Endothelial cell (in vitro differentiated cells): ENCODE measurements at regions not wholly inside any gene's neighbourhood (a gene's known extent, or its start where the extent isn't known, plus 50 kb on each side); places are given as distances from the start of the nearest gene placed in this dataset.
"Not testable (repeated sequence)": the region's sequence is repeated elsewhere in the genome, so short reads cannot be mapped to it uniquely, and the experiment has no call there.

ENCODE experiments used
- DNase-seq: peaks from one replicate; pipeline ENCODE4 v3.0.0; 2021; ENCODE audit warnings: low spot score
- H3K27ac Mint-ChIP-seq: one replicate; pipeline ENCODE4 v1.8.0; 2021; ENCODE audit warnings: mixed read lengths, inconsistent platforms; ENCODE audit not compliant: unreplicated experiment
- H3K27me3 Mint-ChIP-seq: one replicate; pipeline ENCODE4 v1.8.0; 2021; ENCODE audit warnings: mild to moderate bottlenecking, moderate library complexity, mixed read lengths, inconsistent platforms; ENCODE audit not compliant: unreplicated experiment
- H3K36me3 Mint-ChIP-seq: one replicate; pipeline ENCODE4 v1.8.0; 2021; ENCODE audit warnings: mild to moderate bottlenecking, low read depth, mixed read lengths, inconsistent platforms; ENCODE audit not compliant: unreplicated experiment
- H3K4me1 Mint-ChIP-seq: one replicate; pipeline ENCODE4 v1.8.0; 2021; ENCODE audit warnings: mild to moderate bottlenecking, mixed read lengths, inconsistent platforms; ENCODE audit not compliant: unreplicated experiment
- H3K4me3 Mint-ChIP-seq: one replicate; pipeline ENCODE4 v1.8.0; 2021; ENCODE audit warnings: mild to moderate bottlenecking, mixed read lengths, inconsistent platforms; ENCODE audit not compliant: unreplicated experiment
- H3K9me3 Mint-ChIP-seq: one replicate; pipeline ENCODE4 v1.8.0; 2021; ENCODE audit warnings: mixed read lengths, inconsistent platforms; ENCODE audit not compliant: unreplicated experiment

GRCh38 chr16:46395391-46395921 lies 225.7 kb downstream of the SHCBP1 start:
- H3K27ac Mint-ChIP-seq, H3K27me3 Mint-ChIP-seq, H3K4me1 Mint-ChIP-seq, H3K9me3 Mint-ChIP-seq, H3K36me3 Mint-ChIP-seq, H3K4me3 Mint-ChIP-seq: not testable (repeated sequence)
- DNase-seq, result peak; percentile 7

GRCh38 chr16:46394963-46395362 lies 226.2 kb downstream of the SHCBP1 start:
- not testable (repeated sequence) for H3K9me3 Mint-ChIP-seq, H3K27me3 Mint-ChIP-seq, DNase-seq, H3K4me1 Mint-ChIP-seq, H3K27ac Mint-ChIP-seq, H3K4me3 Mint-ChIP-seq, H3K36me3 Mint-ChIP-seq

GRCh38 chr16:46394149-46394548 lies 227.0 kb downstream of the SHCBP1 start:
- not testable (repeated sequence) for H3K27me3 Mint-ChIP-seq, H3K4me3 Mint-ChIP-seq, DNase-seq, H3K27ac Mint-ChIP-seq, H3K36me3 Mint-ChIP-seq, H3K9me3 Mint-ChIP-seq, H3K4me1 Mint-ChIP-seq

- peak; percentile 25 for DNase-seq
- not testable (repeated sequence) for H3K4me1 Mint-ChIP-seq, H3K9me3 Mint-ChIP-seq, H3K27me3 Mint-ChIP-seq, H3K36me3 Mint-ChIP-seq, H3K27ac Mint-ChIP-seq, H3K4me3 Mint-ChIP-seq
Observed at GRCh38 chr16:46392930-46393722, 228.1 kb downstream of the SHCBP1 start.

GRCh38 chr16:46390660-46391462 lies 230.3 kb downstream of the SHCBP1 start:
- H3K27ac Mint-ChIP-seq, H3K4me1 Mint-ChIP-seq, H3K36me3 Mint-ChIP-seq: not testable (repeated sequence)
- Mint-ChIP-seq H3K4me3 (peak overlapping the region; percentile 0), H3K9me3 (peaks cover 18% of the 10 kb centered on the region), H3K27me3 (peaks cover 12% of the 10 kb centered on the region)
- DNase-seq, result peak; percentile 65

- H3K4me1 Mint-ChIP-seq, H3K27ac Mint-ChIP-seq, H3K27me3 Mint-ChIP-seq, H3K4me3 Mint-ChIP-seq, H3K36me3 Mint-ChIP-seq: not testable (repeated sequence)
- peak; percentile 96 for DNase-seq
- H3K9me3 Mint-ChIP-seq, result peaks cover 14% of the 10 kb centered on the region
Observed at GRCh38 chr16:46389561-46390041, 231.6 kb downstream of the SHCBP1 start.

GRCh38 chr16:46388939-46389491 lies 232.2 kb downstream of the SHCBP1 start:
- H3K27me3 Mint-ChIP-seq, H3K4me1 Mint-ChIP-seq, H3K36me3 Mint-ChIP-seq, DNase-seq, H3K27ac Mint-ChIP-seq, H3K4me3 Mint-ChIP-seq: not testable (repeated sequence)
- H3K9me3 Mint-ChIP-seq, result peaks cover 14% of the 10 kb centered on the region

- H3K4me3 Mint-ChIP-seq, result not testable (repeated sequence)
Observed at GRCh38 chr16:46388354-46388753, 232.8 kb downstream of the SHCBP1 start.

GRCh38 chr16:46387720-46388119 lies 233.5 kb downstream of the SHCBP1 start:
- Mint-ChIP-seq H3K27me3 (peaks cover 10% of the 10 kb centered on the region), H3K27ac (peak overlapping the region; percentile 1), H3K9me3 (peaks cover 15% of the 10 kb centered on the region), H3K4me3 (peak overlapping the region; percentile 1)
- H3K4me1 Mint-ChIP-seq, H3K36me3 Mint-ChIP-seq: not testable (repeated sequence)
- DNase-seq, result peak; percentile 94

More at GRCh38 chr16:46388354-46388753, 232.8 kb downstream of the SHCBP1 start:
- H3K27ac Mint-ChIP-seq, H3K36me3 Mint-ChIP-seq, H3K27me3 Mint-ChIP-seq, DNase-seq, H3K4me1 Mint-ChIP-seq: not testable (repeated sequence)
- H3K9me3 Mint-ChIP-seq, result peaks cover 13% of the 10 kb centered on the region

GRCh38 chr16:46386805-46387620 lies 234.2 kb downstream of the SHCBP1 start:
- not testable (repeated sequence) for H3K4me1 Mint-ChIP-seq, H3K36me3 Mint-ChIP-seq, H3K27ac Mint-ChIP-seq, H3K4me3 Mint-ChIP-seq
- peak; percentile 70 for DNase-seq
- Mint-ChIP-seq H3K27me3 (peaks cover 12% of the 10 kb centered on the region), H3K9me3 (peaks cover 17% of the 10 kb centered on the region)

- not testable (repeated sequence) for H3K36me3 Mint-ChIP-seq, H3K27ac Mint-ChIP-seq, H3K4me1 Mint-ChIP-seq, H3K4me3 Mint-ChIP-seq
- DNase-seq, result peak; percentile 40
- Mint-ChIP-seq H3K9me3 (peaks cover 18% of the 10 kb centered on the region), H3K27me3 (peaks cover 12% of the 10 kb centered on the region)
Observed at GRCh38 chr16:46386110-46386771, 234.9 kb downstream of the SHCBP1 start.
